ENCODE measurements at regions not wholly inside any gene's neighbourhood (a gene's known extent, or its start where the extent isn't known, plus 50 kb on each side); places are given as distances from the start of the nearest gene placed in this dataset.
A peak's percentile ranks its signal among the peaks of the same experiment; 100 is the strongest.
"Not testable (repeated sequence)": the region's sequence is repeated elsewhere in the genome, so short reads cannot be mapped to it uniquely, and the experiment has no call there.

DNA sequence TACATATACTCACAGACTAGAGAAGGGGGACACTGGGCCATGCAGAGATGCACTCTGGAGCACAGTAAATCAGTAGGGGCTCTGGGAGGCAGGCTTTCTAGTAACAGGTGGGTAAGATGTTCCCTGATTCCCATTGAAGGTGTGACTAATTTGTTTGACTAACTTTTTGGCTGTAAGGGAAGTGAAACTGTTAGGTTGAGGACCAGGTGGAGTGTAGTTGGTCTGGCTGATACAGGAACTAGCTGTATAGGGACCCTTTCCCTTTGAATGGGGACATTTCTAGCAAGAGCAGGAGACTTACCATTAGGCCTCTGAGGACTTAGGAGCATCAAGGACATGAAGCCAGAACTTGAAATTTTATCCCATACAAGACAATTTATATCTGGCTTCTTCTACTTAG, 989.6 kb upstream of the COX7C start:
- Mint-ChIP-seq H3K4me3 (no peak overlapping the region), H3K27me3 (ENCODE audit: low read depth) (no peaks in the 10 kb centered on the region), H3K36me3 (ENCODE audit: insufficient read depth in 1 of 3, low read depth in 3 of 3) (no peaks in the 10 kb centered on the region), H3K27ac (no peak overlapping the region), H3K9me3 (no peaks in the 10 kb centered on the region), H3K4me1 (no peaks in the 10 kb centered on the region; a peak in 1 of 4 replicates)
- Histone ChIP-seq H4K20me1 (ENCODE audit: control insufficient read depth, insufficient read depth, insufficient read length) (no peaks in the 10 kb centered on the region), H2AFZ (ENCODE audit: low read length) (no peak overlapping the region), H3T11ph (ENCODE audit: low read length) (no peak overlapping the region), H3K14ac (ENCODE audit: insufficient read depth, low read length) (no peak overlapping the region), H3K18ac (ENCODE audit: insufficient read length, low read depth, low read length) (no peak overlapping the region), H3K79me2 (ENCODE audit: insufficient read depth, low read length) (no peaks in the 10 kb centered on the region), H2BK12ac (ENCODE audit: insufficient read length, low read depth, low read length) (no peak overlapping the region), H4K8ac (replicated peaks; ENCODE audit: insufficient read length, low read depth, low read length) (no peak overlapping the region), H2AK5ac (ENCODE audit: insufficient read length, low read length) (no peak overlapping the region), H3K23ac (ENCODE audit: insufficient read length, low read depth, low read length) (no peak overlapping the region), H2BK120ac (ENCODE audit: low read depth, low read length, poor library complexity, severe bottlenecking) (no peak overlapping the region), H4K91ac (ENCODE audit: insufficient read length, low read depth, low read length) (no peak overlapping the region), H3K9ac (ENCODE audit: extremely low read depth, insufficient read length, low read length) (no peak overlapping the region), H3K23me2 (ENCODE audit: insufficient read length, low read depth, low read length, poor library complexity, severe bottlenecking) (no peaks in the 10 kb centered on the region), H3K27ac (ENCODE audit: insufficient read length, low read depth, low read length) (no peak overlapping the region), H2BK5ac (ENCODE audit: insufficient read length, low read length) (no peak overlapping the region), H4K5ac (ENCODE audit: insufficient read length, low read depth, low read length) (no peak overlapping the region), H2BK20ac (ENCODE audit: low read depth, low read length, poor library complexity, severe bottlenecking) (no peak overlapping the region), H3K27me3 (ENCODE audit: insufficient read depth, low read length) (no peaks in the 10 kb centered on the region), H3K4me1 (ENCODE audit: insufficient read depth, low read length) (no peaks in the 10 kb centered on the region), H2BK15ac (ENCODE audit: low read depth, low read length) (no peak overlapping the region), H3K56ac (ENCODE audit: insufficient read length, low read depth, low read length) (no peak overlapping the region), H3K4ac (ENCODE audit: low read depth, low read length) (no peak overlapping the region), H3K79me1 (ENCODE audit: insufficient read depth, low read depth, low read length, poor library complexity, severe bottlenecking) (no peaks in the 10 kb centered on the region), H3K9me3 (ENCODE audit: control insufficient read depth, low read depth, low read length) (no peaks in the 10 kb centered on the region), H3K4me2 (ENCODE audit: insufficient read depth, insufficient read length, low read length) (no peak overlapping the region)
- DNase-seq = no peak
- TF ChIP-seq, protein P1, sequence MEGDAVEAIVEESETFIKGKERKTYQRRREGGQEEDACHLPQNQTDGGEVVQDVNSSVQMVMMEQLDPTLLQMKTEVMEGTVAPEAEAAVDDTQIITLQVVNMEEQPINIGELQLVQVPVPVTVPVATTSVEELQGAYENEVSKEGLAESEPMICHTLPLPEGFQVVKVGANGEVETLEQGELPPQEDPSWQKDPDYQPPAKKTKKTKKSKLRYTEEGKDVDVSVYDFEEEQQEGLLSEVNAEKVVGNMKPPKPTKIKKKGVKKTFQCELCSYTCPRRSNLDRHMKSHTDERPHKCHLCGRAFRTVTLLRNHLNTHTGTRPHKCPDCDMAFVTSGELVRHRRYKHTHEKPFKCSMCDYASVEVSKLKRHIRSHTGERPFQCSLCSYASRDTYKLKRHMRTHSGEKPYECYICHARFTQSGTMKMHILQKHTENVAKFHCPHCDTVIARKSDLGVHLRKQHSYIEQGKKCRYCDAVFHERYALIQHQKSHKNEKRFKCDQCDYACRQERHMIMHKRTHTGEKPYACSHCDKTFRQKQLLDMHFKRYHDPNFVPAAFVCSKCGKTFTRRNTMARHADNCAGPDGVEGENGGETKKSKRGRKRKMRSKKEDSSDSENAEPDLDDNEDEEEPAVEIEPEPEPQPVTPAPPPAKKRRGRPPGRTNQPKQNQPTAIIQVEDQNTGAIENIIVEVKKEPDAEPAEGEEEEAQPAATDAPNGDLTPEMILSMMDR (conservative IDR thresholded peaks at IDR 0.05) = no peak

DNA sequence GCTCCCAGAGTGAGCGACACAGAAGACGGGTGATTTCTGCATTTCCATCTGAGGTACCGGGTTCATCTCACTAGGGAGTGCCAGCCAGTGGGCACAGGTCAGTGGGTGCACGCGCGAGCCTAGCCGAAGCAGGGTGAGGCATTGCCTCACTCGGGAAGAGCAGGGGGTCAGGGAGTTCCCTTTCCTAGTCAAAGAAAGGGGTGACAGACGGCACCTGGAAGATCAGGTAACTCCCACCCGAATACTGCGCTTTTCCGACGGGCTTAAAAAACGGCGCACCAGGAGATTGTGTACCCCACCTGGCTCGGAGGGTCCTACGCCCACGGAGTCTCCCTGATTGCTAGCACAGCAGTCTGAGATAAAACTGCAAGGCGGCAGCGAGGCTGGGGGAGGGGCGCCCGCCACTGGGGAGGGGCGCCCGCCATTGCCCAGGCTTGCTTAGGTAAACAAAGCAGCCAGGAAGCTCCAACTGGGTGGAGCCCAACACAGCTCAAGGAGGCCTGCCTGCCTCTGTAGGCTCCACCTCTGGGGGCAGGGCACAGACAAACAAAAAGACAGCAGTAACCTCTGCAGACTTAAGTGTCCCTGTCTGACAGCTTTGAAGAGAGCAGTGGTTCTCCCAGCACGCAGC, 979.1 kb upstream of the COX7C start:
- not testable (repeated sequence) for H3K27me3 Mint-ChIP-seq (ENCODE audit: low read depth); H3K18ac ChIP-seq (ENCODE audit: insufficient read length, low read depth, low read length); H3K23me2 ChIP-seq (ENCODE audit: insufficient read length, low read depth, low read length, poor library complexity, severe bottlenecking); H3K4me1 Mint-ChIP-seq; H3K9me3 ChIP-seq (ENCODE audit: control insufficient read depth, low read depth, low read length); H3K4me1 ChIP-seq (ENCODE audit: insufficient read depth, low read length); H3T11ph ChIP-seq (ENCODE audit: low read length); H4K5ac ChIP-seq (ENCODE audit: insufficient read length, low read depth, low read length); H3K4me2 ChIP-seq (ENCODE audit: insufficient read depth, insufficient read length, low read length); H3K27me3 ChIP-seq (ENCODE audit: insufficient read depth, low read length); H2BK120ac ChIP-seq (ENCODE audit: low read depth, low read length, poor library complexity, severe bottlenecking); H3K4ac ChIP-seq (ENCODE audit: low read depth, low read length); H2AK5ac ChIP-seq (ENCODE audit: insufficient read length, low read length); H3K79me2 ChIP-seq (ENCODE audit: insufficient read depth, low read length); H2BK20ac ChIP-seq (ENCODE audit: low read depth, low read length, poor library complexity, severe bottlenecking); H4K91ac ChIP-seq (ENCODE audit: insufficient read length, low read depth, low read length); H3K27ac ChIP-seq (ENCODE audit: insufficient read length, low read depth, low read length); H3K23ac ChIP-seq (ENCODE audit: insufficient read length, low read depth, low read length); H2BK15ac ChIP-seq (ENCODE audit: low read depth, low read length); H2BK12ac ChIP-seq (ENCODE audit: insufficient read length, low read depth, low read length); H3K56ac ChIP-seq (ENCODE audit: insufficient read length, low read depth, low read length); H4K20me1 ChIP-seq (ENCODE audit: control insufficient read depth, insufficient read depth, insufficient read length); H3K79me1 ChIP-seq (ENCODE audit: insufficient read depth, low read depth, low read length, poor library complexity, severe bottlenecking); H2AFZ ChIP-seq (ENCODE audit: low read length); H2BK5ac ChIP-seq (ENCODE audit: insufficient read length, low read length); H4K8ac ChIP-seq (replicated peaks; ENCODE audit: insufficient read length, low read depth, low read length)
- Mint-ChIP-seq H3K36me3 (ENCODE audit: insufficient read depth in 1 of 3, low read depth in 3 of 3) (peaks cover 4 to 11% (median 5%) of the 10 kb centered on the region in 3 experiments; a peak in 6 of 7 replicates), H3K27ac (peak overlapping the region in 2 of 3 experiments; percentile 83 to 94; a peak in 3 of 7 replicates), H3K4me3 (peak overlapping the region in 1 of 2 experiments; percentile 57; a peak in 3 of 5 replicates), H3K9me3 (peaks cover 9 to 11% of the 10 kb centered on the region in 2 experiments)
- WGBS (ENCODE audit: extremely low coverage, insufficient read length, low lambda C conversion rate) = no CpG with 5 or more reads among the region's 25 CpGs
- Histone ChIP-seq H3K9ac (ENCODE audit: extremely low read depth, insufficient read length, low read length) (peak overlapping the region; percentile 37), H3K14ac (ENCODE audit: insufficient read depth, low read length) (peak overlapping the region; percentile 77)
- DNase-seq = peak; percentile 37

All from H9 (cell line).